H1 (cell line): ENCODE measurements at regions not wholly inside any gene's neighbourhood (a gene's known extent, or its start where the extent isn't known, plus 50 kb on each side); places are given as distances from the start of the nearest gene placed in this dataset.

ENCODE experiments used
- CBX8 ChIP-seq: fragments of 300-800, 300-1000 bp; sonication (generic); IDR thresholded peaks from 2 replicates; pipeline ENCODE4 v1.7.1; 2016; ENCODE audit warnings: low read depth, low read length, borderline replicate concordance
- EZH2 ChIP-seq: fragments of 200-600 bp; sonication (generic); IDR thresholded peaks from 2 replicates; pipeline ENCODE4 v1.7.1; 2012; ENCODE audit warnings: low read depth, mild to moderate bottlenecking, moderate library complexity, low read length, inconsistent platforms; ENCODE audit not compliant: severe bottlenecking
- GTF2F1 ChIP-seq: IDR thresholded peaks from 2 replicates; pipeline ENCODE4 v1.6.1; 2012; ENCODE audit warnings: low read depth, low read length, improper control_type of control experiment, borderline replicate concordance
- HDAC2 ChIP-seq, 2 experiments: fragments of 300-600 bp in 1 of 2; sonication (generic) in 1 of 2; IDR thresholded peaks; 2 replicates each; pipeline ENCODE4 v1.6.1; 2011 to 2012; ENCODE audit warnings: low read depth in 2 of 2, low read length in 2 of 2, mild to moderate bottlenecking in 2 of 2, moderate library complexity in 2 of 2, borderline replicate concordance in 1 of 2, inconsistent platforms in 1 of 2
- POLR2A ChIP-seq, 2 experiments: IDR thresholded peaks; 1 replicate in 1 of 2; 2 replicates in 1 of 2; pipeline ENCODE4 v1.6.1; 2011; ENCODE audit warnings: low read depth in 2 of 2, low read length in 2 of 2, mild to moderate bottlenecking in 2 of 2; ENCODE audit errors: control extremely low read depth in 1 of 2
- RNF2 ChIP-seq: fragments of 200-900, 300-1000 bp; sonication (generic); IDR thresholded peaks from 2 replicates; pipeline ENCODE4 v1.7.1; 2016; ENCODE audit warnings: borderline replicate concordance, low read depth, mild to moderate bottlenecking, antibody characterized with exemption, low read length; ENCODE audit not compliant: poor library complexity, severe bottlenecking; ENCODE audit errors: missing control alignments
- TAF1 ChIP-seq: IDR thresholded peaks from 2 replicates; pipeline ENCODE4 v1.6.1; 2011; ENCODE audit warnings: mild to moderate bottlenecking, low read depth, low read length
- TF ChIP-seq, protein P1 (sequence below), 3 experiments: IDR thresholded peaks; 1 replicate in 2 of 3; 2 replicates in 1 of 3; pipeline versions ENCODE4 v1.5.1 to v1.6.1; 2011; ENCODE audit warnings: low read length in 3 of 3, mild to moderate bottlenecking in 3 of 3, inconsistent platforms in 2 of 3, low read depth in 1 of 3, moderate library complexity in 1 of 3; ENCODE audit not compliant: insufficient read depth in 1 of 3; ENCODE audit errors: control extremely low read depth in 1 of 3

DNA sequence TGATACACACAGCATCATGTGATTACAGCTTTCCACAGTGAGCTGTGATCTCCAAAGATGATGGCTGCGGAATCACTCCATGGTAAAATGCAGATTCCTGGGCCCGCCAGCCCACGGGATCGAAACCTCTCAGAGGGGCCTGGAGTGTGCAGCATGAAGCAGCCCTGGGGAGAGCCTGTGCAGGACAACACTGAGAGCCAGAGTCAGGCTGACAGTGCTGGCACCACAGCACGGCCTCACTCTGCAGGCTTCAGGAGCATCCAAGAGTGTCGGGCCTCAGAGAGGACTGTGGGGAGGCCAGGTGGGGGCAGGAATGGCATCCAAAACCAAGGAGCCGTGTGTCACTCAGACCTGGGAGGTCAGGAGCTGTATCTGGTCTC is 533.4 kb downstream of the TCERG1L start:
- no peak for TF ChIP-seq RNF2
- no peak for TF ChIP-seq GTF2F1
- TF ChIP-seq TAF1: no peak
- TF ChIP-seq CBX8: no peak
- no peak for TF ChIP-seq POLR2A (IDR thresholded peaks at IDR 0.05; ENCODE audit: control extremely low read depth in 1 of 2, low read depth in 2 of 2, low read length in 2 of 2)
- TF ChIP-seq, protein P1, sequence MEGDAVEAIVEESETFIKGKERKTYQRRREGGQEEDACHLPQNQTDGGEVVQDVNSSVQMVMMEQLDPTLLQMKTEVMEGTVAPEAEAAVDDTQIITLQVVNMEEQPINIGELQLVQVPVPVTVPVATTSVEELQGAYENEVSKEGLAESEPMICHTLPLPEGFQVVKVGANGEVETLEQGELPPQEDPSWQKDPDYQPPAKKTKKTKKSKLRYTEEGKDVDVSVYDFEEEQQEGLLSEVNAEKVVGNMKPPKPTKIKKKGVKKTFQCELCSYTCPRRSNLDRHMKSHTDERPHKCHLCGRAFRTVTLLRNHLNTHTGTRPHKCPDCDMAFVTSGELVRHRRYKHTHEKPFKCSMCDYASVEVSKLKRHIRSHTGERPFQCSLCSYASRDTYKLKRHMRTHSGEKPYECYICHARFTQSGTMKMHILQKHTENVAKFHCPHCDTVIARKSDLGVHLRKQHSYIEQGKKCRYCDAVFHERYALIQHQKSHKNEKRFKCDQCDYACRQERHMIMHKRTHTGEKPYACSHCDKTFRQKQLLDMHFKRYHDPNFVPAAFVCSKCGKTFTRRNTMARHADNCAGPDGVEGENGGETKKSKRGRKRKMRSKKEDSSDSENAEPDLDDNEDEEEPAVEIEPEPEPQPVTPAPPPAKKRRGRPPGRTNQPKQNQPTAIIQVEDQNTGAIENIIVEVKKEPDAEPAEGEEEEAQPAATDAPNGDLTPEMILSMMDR (IDR thresholded peaks at IDR 0.05; ENCODE audit: control extremely low read depth in 1 of 3, insufficient read depth in 1 of 3, low read depth in 1 of 3, low read length in 3 of 3): no peak
- no peak for TF ChIP-seq HDAC2 (IDR thresholded peaks at IDR 0.05; ENCODE audit: borderline replicate concordance in 1 of 2, low read depth in 2 of 2, low read length in 2 of 2)
- no peak for TF ChIP-seq EZH2
